HG03457 (cell line): ENCODE measurements at regions not wholly inside any gene's neighbourhood (a gene's known extent, or its start where the extent isn't known, plus 50 kb on each side); places are given as distances from the start of the nearest gene placed in this dataset.
"Not testable (repeated sequence)": the region's sequence is repeated elsewhere in the genome, so short reads cannot be mapped to it uniquely, and the experiment has no call there.

Experiments
- ATAC-seq: cut with Tn5 transposase; IDR thresholded peaks from one replicate; pipeline ENCODE4 v1.9.1; 2021; ENCODE audit warnings: moderate number of reproducible peaks; ENCODE audit not compliant: unreplicated experiment

- ATAC-seq = no peak
Observed at GRCh38 chr22:48506506-48507145, 1321.0 kb downstream of the BRD1 start.

GRCh38 chr22:48505891-48506290, 1321.8 kb downstream of the BRD1 start:
- no peak for ATAC-seq

GRCh38 chr22:48504519-48505140, 1323.0 kb downstream of the BRD1 start:
- ATAC-seq = no peak

GRCh38 chr22:48503876-48504275, 1323.8 kb downstream of the BRD1 start:
- ATAC-seq = no peak

DNA sequence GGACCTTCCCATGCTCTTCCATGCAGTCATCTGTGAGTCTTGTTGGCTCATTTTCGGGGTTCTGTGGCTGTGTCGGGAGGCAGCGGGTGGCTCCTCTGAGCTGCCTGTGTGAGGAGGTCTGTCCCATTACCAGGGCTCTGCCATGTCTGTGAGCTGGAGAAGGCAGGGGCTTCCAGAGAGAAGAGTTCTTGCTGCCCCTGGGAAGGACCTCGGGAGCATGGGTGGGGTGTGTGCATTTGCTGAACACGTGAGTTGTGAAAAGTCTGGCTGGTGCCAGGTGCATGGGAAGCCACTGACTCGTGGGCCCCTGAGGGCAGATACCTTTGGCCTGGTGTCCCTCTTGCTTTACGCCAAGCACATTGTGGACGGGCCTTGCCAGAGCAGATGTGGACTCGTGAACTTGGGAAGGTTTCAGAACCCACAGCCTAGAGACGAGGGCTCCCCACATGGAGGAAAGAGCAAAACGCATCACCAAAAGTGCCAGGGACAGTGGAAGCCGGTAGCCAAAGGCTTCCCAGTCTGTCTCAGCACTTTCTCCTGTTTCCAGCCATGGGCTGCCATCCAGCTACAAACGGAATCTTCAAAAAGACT, 1324.5 kb downstream of the BRD1 start:
- no peak for ATAC-seq

GRCh38 chr22:48501231-48501750, 1326.4 kb downstream of the BRD1 start:
- no peak for ATAC-seq

DNA sequence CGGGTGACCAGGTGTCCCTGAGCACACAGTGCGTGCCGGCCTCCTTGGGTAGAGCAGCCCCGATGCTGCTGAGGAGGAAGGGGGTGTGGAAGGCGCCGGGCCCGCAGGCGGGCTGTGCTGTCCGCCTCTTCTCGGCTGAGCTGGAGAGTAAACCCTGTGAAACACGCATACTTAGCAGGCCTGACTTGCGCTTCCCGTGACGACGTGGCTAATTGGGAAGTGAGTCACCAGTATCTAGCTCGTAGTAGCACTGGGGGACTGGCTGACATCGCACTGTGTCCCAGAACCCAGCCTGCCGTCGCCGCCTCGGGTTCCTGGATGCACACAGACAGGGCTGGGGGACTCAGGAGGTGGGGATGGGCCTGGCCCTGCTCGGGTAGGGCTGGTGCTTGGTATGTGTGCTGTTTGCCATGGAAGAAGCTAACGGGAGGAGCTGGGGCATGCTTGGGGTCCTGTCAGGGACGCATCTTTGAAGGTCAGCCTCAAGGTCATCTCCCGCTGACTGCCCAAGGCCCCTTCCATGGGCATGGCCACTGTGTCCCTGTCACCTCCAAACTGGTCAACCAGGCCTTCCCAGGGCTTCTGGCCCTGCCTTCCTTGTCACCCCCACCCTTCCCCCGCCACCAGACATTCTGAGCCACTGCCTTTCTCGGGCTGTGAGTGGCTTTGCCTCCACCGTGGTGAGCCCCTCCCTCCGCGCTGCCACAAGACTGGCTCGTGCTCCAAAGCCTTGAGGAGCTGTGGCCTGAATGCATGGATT, 1327.0 kb downstream of the BRD1 start:
- no peak for ATAC-seq

DNA sequence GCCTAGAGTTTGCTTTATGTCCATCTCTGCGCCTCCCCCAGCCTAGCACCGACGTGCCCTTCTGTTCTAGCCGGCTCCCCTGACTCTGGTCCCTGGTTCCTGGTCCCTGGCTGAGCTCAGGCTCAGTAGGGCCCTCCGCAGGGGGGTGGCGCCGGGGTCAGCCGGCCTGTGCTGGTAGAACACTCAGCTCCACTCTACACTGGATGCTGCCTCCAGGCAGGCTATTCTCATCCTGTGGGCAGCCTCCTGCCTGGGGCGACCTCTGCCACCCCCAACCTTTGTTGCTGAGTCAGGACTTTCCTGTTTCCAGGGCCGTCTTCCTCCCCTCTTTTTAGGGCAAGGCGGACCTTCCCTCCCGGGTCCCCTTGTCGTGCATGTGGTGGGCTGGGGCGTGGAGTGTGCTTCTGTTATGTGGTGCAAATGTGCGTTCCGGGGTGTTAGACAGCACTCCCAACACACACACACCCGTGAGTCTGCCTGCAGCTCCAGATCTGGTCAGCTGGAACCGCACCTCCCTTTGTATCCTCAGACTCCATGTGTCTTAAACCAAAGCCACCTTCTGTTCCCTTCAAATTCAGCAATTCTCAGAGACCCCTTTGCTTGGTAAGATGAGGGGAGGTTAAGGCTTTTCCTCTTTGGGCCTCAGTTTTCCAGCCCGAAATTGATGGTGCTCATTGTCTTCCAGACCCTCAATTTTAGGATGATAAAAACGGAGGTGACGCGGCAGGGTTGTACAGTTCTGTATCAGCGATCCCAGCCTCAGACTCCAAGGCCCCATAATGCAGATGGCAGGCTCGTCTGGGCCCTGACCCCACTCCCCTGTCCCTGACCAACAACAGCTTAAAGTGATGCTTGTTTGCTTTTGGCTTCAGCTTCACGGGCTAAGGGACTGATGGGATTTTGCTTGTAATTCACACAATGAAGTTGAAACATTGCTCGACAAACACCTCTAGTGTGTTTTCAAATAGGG, 1327.9 kb downstream of the BRD1 start:
- ATAC-seq = no peak

GRCh38 chr22:48498526-48499331, 1328.9 kb downstream of the BRD1 start:
- no peak for ATAC-seq

DNA sequence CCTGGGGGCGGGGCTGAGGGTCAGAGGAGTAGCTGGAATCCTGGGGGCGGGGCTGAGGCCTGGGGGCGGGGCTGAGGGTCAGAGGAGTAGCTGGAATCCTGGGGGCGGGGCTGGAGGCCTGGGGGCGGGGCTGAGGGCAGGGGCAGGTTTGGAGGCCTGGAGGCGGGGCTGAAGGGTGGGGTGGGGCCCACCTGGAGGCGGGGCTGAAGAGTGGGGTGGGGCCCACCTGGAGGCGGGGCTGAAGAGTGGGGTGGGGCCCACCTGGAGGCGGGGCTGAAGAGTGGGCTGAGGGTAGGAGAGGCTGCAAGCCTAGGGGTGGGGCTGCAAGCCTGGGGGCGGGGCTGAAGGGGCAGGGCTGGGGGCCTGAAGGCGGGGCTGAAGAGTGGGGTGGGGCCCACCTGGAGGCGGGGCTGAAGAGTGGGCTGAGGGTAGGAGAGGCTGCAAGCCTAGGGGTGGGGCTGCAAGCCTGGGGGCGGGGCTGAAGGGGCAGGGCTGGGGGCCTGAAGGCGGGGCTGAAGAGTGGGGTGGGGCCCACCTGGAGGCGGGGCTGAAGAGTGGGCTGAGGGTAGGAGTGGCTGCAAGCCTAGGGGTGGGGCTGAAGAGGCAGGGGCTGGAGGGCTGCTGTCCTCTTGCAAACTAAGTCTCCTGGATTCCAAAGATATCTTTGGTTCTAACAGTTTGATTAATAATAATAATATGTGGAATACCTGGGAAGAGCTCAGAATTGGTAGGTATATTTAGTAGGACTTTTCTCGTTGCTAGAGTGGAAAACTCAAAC, 1329.7 kb downstream of the BRD1 start:
- not testable (repeated sequence) for ATAC-seq

- ATAC-seq = no peak
Observed at GRCh38 chr22:48496987-48497650, 1330.6 kb downstream of the BRD1 start.

DNA sequence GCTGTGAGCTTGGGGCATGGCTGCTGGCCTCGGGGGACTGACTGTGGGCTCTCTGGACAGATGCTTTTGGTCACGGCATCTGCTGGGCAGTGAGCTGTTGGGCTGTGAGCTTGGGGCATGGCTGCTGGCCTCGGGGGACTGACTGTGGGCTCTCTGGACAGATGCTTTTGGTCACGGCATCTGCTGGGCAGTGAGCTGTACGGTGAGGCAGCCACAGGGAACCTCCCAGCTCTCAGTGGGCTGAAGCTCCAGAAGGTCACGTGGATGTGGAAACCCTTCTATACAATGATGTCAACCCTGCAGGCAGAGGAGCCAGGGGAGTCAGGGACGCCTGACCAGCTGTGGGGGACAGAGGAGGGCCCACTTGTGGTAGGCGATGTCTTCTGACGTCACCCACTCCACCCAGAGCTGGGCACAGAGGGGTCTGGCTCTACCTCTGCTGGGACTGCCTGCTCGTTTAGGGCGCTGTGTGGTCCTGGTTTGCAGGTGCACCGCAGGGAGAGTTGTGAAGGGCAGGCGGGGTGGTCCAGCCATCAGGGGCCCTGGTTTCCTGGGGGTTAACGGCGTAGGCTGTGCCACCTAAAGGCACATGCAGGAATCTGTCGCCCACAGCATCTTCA, 1331.3 kb downstream of the BRD1 start:
- ATAC-seq = no peak

- no peak for ATAC-seq
Observed at GRCh38 chr22:48495751-48496080, 1332.0 kb downstream of the BRD1 start.

DNA sequence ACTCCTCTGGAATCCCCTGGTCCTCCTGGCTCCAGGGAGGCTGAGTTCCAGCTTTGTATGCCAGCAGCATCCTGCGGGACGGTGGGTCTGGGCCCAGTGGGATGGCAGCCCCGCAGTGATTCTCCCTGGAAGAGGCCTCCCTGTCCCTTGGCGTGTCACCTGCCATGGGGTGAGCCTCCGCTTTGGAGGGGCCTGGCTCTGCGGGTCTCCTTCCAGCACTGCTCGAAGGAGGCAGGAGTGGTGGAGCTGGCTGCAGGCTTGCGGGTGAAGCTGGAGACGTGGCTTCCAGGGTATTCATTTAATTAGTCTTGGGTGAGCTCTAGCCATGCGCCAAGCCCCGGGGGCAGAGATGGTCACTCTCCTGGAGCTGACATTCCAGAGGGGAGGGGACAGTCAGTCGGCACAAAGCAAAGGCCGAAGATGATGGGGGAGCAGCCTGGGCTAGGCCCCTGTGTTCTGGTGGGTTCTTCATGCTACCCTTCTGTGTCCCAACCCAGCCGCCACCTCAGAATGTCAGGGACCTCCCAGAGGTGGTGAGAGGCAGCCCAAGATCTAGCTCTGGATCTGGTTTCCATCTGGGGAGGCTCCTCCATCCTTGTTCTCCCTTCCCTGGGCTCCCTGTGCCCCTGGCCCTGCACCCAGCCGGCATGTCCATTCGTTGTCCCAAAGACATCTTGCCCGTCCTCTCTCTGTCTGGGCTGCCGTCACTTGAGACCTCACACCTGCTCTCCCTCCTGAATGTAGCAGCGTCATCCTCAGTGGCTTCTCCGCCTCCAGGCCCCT, 1332.5 kb downstream of the BRD1 start:
- no peak for ATAC-seq

GRCh38 chr22:48494256-48494967, 1333.3 kb downstream of the BRD1 start:
- no peak for ATAC-seq

- no peak for ATAC-seq
Observed at GRCh38 chr22:48493733-48494132, 1333.9 kb downstream of the BRD1 start.
